Adrenal gland (tissue), 5 donors: ENCODE measurements at regions not wholly inside any gene's neighbourhood (a gene's known extent, or its start where the extent isn't known, plus 50 kb on each side); places are given as distances from the start of the nearest gene placed in this dataset.

Experiments
- CTCF ChIP-seq, 6 experiments: fragments of 450-650 bp in 4 of 6; fragments of 200-600 bp in 2 of 6; sonication (generic) in 1 of 6; IDR thresholded peaks; 1 replicate in 5 of 6; 2 replicates in 1 of 6; pipeline versions ENCODE4 v1.5.1 to v1.8.0; 2016 to 2021; ENCODE audit warnings: antibody characterized with exemption in 6 of 6, mild to moderate bottlenecking in 2 of 6, moderate library complexity in 1 of 6
- POLR2A ChIP-seq, 2 donors: fragments of 450-650 bp; IDR thresholded peaks; one replicate each; pipeline ENCODE4 v1.6.1; 2017; ENCODE audit warnings: antibody characterized with exemption in 2 of 2, mild to moderate bottlenecking in 2 of 2, moderate library complexity in 1 of 2
- donor health status: DM: no; HTN: no; CAD: no.

GRCh38 chr9:73230251-73230650 lies 78.6 kb downstream of the ANXA1 start:
- TF ChIP-seq CTCF (IDR thresholded peaks at IDR 0.05), result no peak
- TF ChIP-seq POLR2A (IDR thresholded peaks at IDR 0.05), result no peak
